Neural crest cell (in vitro differentiated cells): ENCODE measurements at regions not wholly inside any gene's neighbourhood (a gene's known extent, or its start where the extent isn't known, plus 50 kb on each side); places are given as distances from the start of the nearest gene placed in this dataset.

Experiments used
- DNase-seq: peaks from one replicate; pipeline ENCODE4 v3.0.0; 2021; ENCODE audit warnings: low read depth, mixed read lengths, low spot score
- H3K27ac Mint-ChIP-seq: one replicate; pipeline ENCODE4 v1.8.0; 2021; ENCODE audit warnings: mild to moderate bottlenecking, mixed read lengths; ENCODE audit not compliant: unreplicated experiment
- H3K27me3 Mint-ChIP-seq: 2 replicates; pipeline ENCODE4 v1.8.0; 2021; ENCODE audit warnings: low read depth, mild to moderate bottlenecking, mixed read lengths
- H3K36me3 Mint-ChIP-seq: 2 replicates; pipeline ENCODE4 v1.8.0; 2021; ENCODE audit warnings: low read depth, mild to moderate bottlenecking, mixed read lengths
- H3K4me1 Mint-ChIP-seq: 2 replicates; pipeline ENCODE4 v1.8.0; 2021; ENCODE audit warnings: mixed read lengths
- H3K4me3 Mint-ChIP-seq: one replicate; pipeline ENCODE4 v1.8.0; 2021; ENCODE audit warnings: mild to moderate bottlenecking, mixed read lengths
- H3K9me3 Mint-ChIP-seq: 2 replicates; pipeline ENCODE4 v1.8.0; 2021; ENCODE audit warnings: mixed read lengths
- TF ChIP-seq, protein P1 (sequence below): fragments of 200-600 bp; sonication (generic); conservative IDR thresholded peaks from 2 replicates; pipeline ENCODE4 v1.5.0; 2021; ENCODE audit warnings: antibody characterized with exemption, mild to moderate bottlenecking

DNA sequence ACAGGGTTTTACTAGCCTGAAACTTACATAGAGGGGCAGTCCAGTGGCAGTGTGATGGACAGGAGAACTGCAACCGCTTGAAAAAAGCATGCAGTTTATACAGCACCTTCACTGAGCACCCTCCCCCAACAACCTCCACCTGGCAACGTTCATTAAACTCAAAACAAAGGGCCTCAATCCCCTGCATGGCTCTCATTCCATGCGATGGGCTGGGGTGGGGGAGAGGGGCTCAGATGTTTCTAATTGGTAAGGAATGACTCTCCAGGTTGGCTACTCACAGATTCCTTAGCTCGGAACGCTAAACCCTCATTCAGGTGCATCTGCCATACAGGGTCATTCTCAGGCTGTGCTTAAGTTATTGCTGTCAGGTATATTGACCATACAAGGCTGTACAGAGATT is 80.9 kb upstream of the ITGA1 start:
- H3K27me3 Mint-ChIP-seq, result no peaks in the 10 kb centered on the region
- no peaks in the 10 kb centered on the region for H3K36me3 Mint-ChIP-seq
- peaks cover 10% of the 10 kb centered on the region for H3K4me1 Mint-ChIP-seq
- TF ChIP-seq, protein P1, sequence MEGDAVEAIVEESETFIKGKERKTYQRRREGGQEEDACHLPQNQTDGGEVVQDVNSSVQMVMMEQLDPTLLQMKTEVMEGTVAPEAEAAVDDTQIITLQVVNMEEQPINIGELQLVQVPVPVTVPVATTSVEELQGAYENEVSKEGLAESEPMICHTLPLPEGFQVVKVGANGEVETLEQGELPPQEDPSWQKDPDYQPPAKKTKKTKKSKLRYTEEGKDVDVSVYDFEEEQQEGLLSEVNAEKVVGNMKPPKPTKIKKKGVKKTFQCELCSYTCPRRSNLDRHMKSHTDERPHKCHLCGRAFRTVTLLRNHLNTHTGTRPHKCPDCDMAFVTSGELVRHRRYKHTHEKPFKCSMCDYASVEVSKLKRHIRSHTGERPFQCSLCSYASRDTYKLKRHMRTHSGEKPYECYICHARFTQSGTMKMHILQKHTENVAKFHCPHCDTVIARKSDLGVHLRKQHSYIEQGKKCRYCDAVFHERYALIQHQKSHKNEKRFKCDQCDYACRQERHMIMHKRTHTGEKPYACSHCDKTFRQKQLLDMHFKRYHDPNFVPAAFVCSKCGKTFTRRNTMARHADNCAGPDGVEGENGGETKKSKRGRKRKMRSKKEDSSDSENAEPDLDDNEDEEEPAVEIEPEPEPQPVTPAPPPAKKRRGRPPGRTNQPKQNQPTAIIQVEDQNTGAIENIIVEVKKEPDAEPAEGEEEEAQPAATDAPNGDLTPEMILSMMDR, result no peak
- no peak overlapping the region for H3K27ac Mint-ChIP-seq
- no peak for DNase-seq
- H3K9me3 Mint-ChIP-seq, result no peaks in the 10 kb centered on the region
- H3K4me3 Mint-ChIP-seq, result no peak overlapping the region

GRCh38 chr5:52707616-52708015 is 80.1 kb upstream of the ITGA1 start:
- no peak overlapping the region for H3K27ac Mint-ChIP-seq
- H3K9me3 Mint-ChIP-seq, result no peaks in the 10 kb centered on the region
- H3K36me3 Mint-ChIP-seq, result no peaks in the 10 kb centered on the region
- no peaks in the 10 kb centered on the region for H3K27me3 Mint-ChIP-seq
- DNase-seq, result no peak
- TF ChIP-seq, protein P1, result no peak
- peaks cover 10% of the 10 kb centered on the region for H3K4me1 Mint-ChIP-seq
- no peak overlapping the region for H3K4me3 Mint-ChIP-seq

GRCh38 chr5:52708463-52708862 is 79.3 kb upstream of the ITGA1 start:
- peaks cover 10% of the 10 kb centered on the region for H3K4me1 Mint-ChIP-seq
- no peak overlapping the region for H3K27ac Mint-ChIP-seq
- TF ChIP-seq, protein P1, result no peak
- no peaks in the 10 kb centered on the region for H3K36me3 Mint-ChIP-seq
- no peak overlapping the region for H3K4me3 Mint-ChIP-seq
- DNase-seq, result no peak
- H3K27me3 Mint-ChIP-seq, result no peaks in the 10 kb centered on the region
- no peaks in the 10 kb centered on the region for H3K9me3 Mint-ChIP-seq

DNA sequence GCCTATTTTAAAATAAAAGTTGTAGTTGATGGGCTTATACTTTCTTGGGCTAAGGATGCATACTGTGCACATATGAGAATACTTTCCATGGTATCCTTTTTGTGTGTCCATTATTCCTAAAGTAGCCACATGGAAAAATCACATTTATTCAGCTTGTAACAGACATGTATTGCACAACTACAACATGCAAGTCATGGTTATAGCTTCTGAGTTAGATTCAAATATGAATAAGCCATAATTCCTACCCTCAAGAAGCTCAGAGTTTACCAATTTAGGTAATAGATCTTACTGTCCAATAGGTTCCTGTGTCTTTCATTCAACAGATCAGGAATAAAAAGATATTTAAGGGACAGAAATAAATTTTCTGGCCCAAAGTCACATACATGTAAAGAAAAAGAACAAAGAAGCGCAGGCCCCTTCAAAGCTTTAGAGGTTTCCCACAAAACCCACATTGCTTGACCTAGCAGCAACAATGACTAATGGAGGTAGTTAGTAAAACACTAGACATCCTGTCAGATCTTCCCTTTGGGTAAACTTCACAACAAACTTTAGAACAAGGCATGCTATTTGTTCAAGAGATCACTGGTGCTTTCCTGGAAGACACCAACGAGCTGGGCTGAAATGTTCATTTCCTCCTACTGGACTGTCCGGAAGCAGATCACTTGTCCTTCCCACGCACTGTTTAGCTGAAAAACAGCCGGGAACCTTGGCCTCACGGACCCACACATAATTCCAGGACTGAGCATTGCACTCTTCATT is 78.4 kb upstream of the ITGA1 start:
- Mint-ChIP-seq H3K27ac (no peak overlapping the region), H3K4me1 (peaks cover 10% of the 10 kb centered on the region), H3K9me3 (no peaks in the 10 kb centered on the region), H3K27me3 (no peaks in the 10 kb centered on the region), H3K4me3 (no peak overlapping the region), H3K36me3 (no peaks in the 10 kb centered on the region)
- TF ChIP-seq, protein P1, result no peak
- DNase-seq, result no peak

- H3K27me3 Mint-ChIP-seq, result no peaks in the 10 kb centered on the region
- no peak for DNase-seq
- H3K27ac Mint-ChIP-seq, result no peak overlapping the region
- TF ChIP-seq, protein P1, result no peak
- H3K9me3 Mint-ChIP-seq, result peaks cover under 1% of the 10 kb centered on the region
- H3K4me3 Mint-ChIP-seq, result no peak overlapping the region
- H3K4me1 Mint-ChIP-seq, result peaks cover 10% of the 10 kb centered on the region
- no peaks in the 10 kb centered on the region for H3K36me3 Mint-ChIP-seq
Observed at GRCh38 chr5:52710310-52710971, 77.3 kb upstream of the ITGA1 start.
